Progenitor cell of endocrine pancreas (in vitro differentiated cells): ENCODE measurements at regions not wholly inside any gene's neighbourhood (a gene's known extent, or its start where the extent isn't known, plus 50 kb on each side); places are given as distances from the start of the nearest gene placed in this dataset.
A peak's percentile ranks its signal among the peaks of the same experiment; 100 is the strongest.

ENCODE experiments used
- DNase-seq: peaks from one replicate; pipeline ENCODE4 v3.0.0; 2021; ENCODE audit warnings: low spot score; ENCODE audit not compliant: unreplicated experiment
- H3K27ac Mint-ChIP-seq: 2 replicates; pipeline ENCODE4 v1.8.0; 2021; ENCODE audit warnings: mild to moderate bottlenecking, moderate library complexity, mixed read lengths
- H3K27me3 Mint-ChIP-seq: 2 replicates; pipeline ENCODE4 v1.8.0; 2021; ENCODE audit warnings: mixed read lengths
- H3K36me3 Mint-ChIP-seq: 2 replicates; pipeline ENCODE4 v1.8.0; 2022; ENCODE audit warnings: mixed read lengths; ENCODE audit not compliant: insufficient read depth
- H3K4me1 Mint-ChIP-seq: 2 replicates; pipeline ENCODE4 v1.8.0; 2021; ENCODE audit warnings: low read depth, mixed read lengths
- H3K4me3 Mint-ChIP-seq: 2 replicates; pipeline ENCODE4 v1.8.0; 2021; ENCODE audit warnings: low read depth, mild to moderate bottlenecking, moderate library complexity, mixed read lengths
- H3K9me3 Mint-ChIP-seq: 2 replicates; pipeline ENCODE4 v1.8.0; 2021; ENCODE audit warnings: low read depth, mixed read lengths
- TF ChIP-seq, protein P1 (sequence below): fragments of 200-600 bp; sonication (generic); IDR thresholded peaks from one replicate; pipeline ENCODE4 v1.5.0; 2021; ENCODE audit warnings: antibody characterized with exemption, mild to moderate bottlenecking; ENCODE audit not compliant: unreplicated experiment

DNA sequence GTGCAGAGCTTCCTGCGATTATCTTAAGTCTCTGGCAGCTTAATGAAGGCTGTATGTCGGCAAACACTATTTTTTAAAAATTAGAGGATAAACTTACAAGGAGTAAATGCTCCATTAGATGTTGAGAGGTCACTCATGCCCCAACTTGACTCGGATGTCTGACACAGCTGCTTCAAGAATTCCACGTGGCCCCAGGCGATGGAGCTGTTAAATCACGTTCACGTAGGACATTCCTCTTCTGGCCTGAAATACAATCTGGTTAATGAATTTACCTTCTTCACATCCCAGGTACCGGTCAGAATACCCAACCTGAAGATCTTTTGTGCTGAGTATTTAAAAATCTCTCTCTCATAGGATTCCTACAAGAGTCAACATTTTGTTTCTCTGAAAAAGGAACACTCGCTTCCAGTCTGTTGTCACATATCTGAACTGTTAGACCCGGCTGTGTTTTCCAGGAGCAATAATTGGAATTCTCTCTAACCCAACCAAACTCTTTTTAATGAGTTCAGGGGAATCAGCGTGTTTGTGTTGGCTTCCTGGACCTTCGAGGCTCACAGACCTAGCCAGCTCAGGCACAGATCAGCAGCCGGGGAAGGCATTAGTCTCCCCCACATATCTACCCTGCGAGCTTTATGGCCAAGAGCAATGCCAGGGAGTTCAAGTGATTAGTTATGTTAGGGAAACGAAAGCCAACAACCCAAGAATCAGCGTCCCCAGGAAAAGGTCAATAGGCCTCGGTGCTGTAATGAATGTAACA, 284.9 kb downstream of the FGFR2 start:
- Mint-ChIP-seq H3K9me3 (peaks cover 8% of the 10 kb centered on the region), H3K27me3 (no peaks in the 10 kb centered on the region), H3K36me3 (peaks cover 4% of the 10 kb centered on the region), H3K27ac (peak overlapping the region; percentile 88), H3K4me1 (peaks cover 52% of the 10 kb centered on the region), H3K4me3 (no peak overlapping the region)
- TF ChIP-seq, protein P1, sequence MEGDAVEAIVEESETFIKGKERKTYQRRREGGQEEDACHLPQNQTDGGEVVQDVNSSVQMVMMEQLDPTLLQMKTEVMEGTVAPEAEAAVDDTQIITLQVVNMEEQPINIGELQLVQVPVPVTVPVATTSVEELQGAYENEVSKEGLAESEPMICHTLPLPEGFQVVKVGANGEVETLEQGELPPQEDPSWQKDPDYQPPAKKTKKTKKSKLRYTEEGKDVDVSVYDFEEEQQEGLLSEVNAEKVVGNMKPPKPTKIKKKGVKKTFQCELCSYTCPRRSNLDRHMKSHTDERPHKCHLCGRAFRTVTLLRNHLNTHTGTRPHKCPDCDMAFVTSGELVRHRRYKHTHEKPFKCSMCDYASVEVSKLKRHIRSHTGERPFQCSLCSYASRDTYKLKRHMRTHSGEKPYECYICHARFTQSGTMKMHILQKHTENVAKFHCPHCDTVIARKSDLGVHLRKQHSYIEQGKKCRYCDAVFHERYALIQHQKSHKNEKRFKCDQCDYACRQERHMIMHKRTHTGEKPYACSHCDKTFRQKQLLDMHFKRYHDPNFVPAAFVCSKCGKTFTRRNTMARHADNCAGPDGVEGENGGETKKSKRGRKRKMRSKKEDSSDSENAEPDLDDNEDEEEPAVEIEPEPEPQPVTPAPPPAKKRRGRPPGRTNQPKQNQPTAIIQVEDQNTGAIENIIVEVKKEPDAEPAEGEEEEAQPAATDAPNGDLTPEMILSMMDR, result no peak
- DNase-seq, result no peak

DNA sequence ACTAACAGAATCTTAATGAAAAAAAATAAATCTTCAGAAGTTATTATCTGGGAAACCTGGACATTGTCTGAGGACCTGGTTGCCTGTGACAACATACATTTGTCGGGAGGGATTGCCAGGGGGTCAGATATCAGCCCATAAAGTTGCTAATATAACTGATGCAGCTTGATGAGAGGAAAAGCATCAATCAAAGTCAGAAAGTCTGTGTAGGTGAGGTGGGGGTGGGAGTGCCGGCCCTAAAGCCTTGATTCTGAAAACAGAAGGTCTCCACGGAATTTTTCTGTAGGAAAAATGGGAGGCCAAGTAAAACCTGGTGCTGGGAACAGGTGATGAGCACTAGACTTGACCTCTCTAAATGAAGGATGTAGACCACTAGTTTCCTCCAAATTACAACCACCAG, 281.8 kb downstream of the FGFR2 start:
- TF ChIP-seq, protein P1, result no peak
- H3K9me3 Mint-ChIP-seq, result peaks cover 8% of the 10 kb centered on the region
- no peak overlapping the region for H3K4me3 Mint-ChIP-seq
- H3K27me3 Mint-ChIP-seq, result no peaks in the 10 kb centered on the region
- peaks cover 38% of the 10 kb centered on the region for H3K4me1 Mint-ChIP-seq
- no peak overlapping the region for H3K27ac Mint-ChIP-seq
- DNase-seq, result no peak
- H3K36me3 Mint-ChIP-seq, result peaks cover 4% of the 10 kb centered on the region

DNA sequence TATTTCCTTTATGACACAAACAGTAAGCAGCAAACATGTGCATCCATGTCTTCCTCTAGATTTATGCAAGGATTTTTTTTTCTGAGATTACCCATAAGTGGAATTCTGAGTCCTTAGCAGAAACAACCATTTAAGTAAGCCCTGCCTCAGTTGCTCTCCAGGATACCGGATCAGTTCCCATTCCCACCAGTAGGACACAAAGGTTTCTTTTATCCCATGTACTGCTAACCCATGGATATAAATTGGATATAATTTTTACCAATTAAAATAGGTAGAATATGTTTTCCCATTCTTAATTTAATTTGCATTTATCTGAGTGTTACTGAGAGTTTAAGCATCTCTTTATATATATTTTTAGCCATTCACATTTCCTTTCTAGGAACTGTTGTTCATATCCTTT, 280.9 kb downstream of the FGFR2 start:
- no peak for DNase-seq
- peaks cover 4% of the 10 kb centered on the region for H3K36me3 Mint-ChIP-seq
- peaks cover 28% of the 10 kb centered on the region for H3K4me1 Mint-ChIP-seq
- TF ChIP-seq, protein P1, result no peak
- H3K27ac Mint-ChIP-seq, result no peak overlapping the region
- no peaks in the 10 kb centered on the region for H3K27me3 Mint-ChIP-seq
- peaks cover 8% of the 10 kb centered on the region for H3K9me3 Mint-ChIP-seq
- H3K4me3 Mint-ChIP-seq, result no peak overlapping the region

DNA sequence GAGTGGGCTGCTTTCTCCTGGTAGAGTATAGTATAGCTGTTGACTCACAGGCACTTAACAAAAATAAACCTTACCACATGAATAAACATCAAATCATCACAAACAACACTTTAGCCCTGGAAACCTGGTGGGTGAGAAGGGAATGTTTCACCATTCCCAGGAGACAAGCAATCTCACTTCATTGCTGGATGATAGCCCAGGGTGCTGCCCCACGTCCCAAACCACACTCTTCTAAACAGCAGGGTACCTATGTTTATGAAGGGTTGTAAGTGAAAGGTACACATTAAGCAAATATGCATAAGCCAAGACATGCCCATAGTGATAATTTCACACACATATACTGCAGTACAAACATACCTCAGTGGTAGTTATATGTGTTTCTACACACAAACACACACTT, 276.2 kb downstream of the FGFR2 start:
- TF ChIP-seq, protein P1, result no peak
- no peak overlapping the region for H3K27ac Mint-ChIP-seq

DNA sequence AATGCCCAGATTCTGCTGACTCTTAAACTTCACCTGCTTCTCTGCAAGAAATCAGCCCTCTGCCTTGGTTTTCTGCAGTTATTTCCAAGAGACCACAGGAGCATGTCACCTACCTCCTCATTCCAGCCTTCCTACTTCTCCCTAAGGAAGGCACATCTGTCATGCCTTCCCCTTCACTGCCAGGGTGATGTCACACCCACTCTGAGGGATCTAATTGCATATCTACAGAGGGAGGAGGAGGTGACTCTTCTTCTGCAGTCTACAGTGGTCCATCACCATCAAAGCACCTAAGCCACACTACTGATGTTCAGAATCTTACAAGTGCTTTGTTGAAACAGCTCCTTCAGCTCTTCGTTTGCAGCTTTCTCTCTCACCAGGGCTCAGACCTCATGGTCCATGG, 275.5 kb downstream of the FGFR2 start:
- peaks cover 2% of the 10 kb centered on the region for H3K36me3 Mint-ChIP-seq
- TF ChIP-seq, protein P1, result no peak
- no peaks in the 10 kb centered on the region for H3K27me3 Mint-ChIP-seq
- peaks cover 21% of the 10 kb centered on the region for H3K4me1 Mint-ChIP-seq
- H3K9me3 Mint-ChIP-seq, result peaks cover 5% of the 10 kb centered on the region
- no peak overlapping the region for H3K4me3 Mint-ChIP-seq
- DNase-seq, result no peak
- H3K27ac Mint-ChIP-seq, result peak overlapping the region; percentile 63

More for the DNA sequence above, 276.2 kb downstream of the FGFR2 start:
- Mint-ChIP-seq H3K36me3 (peaks cover 4% of the 10 kb centered on the region), H3K27me3 (no peaks in the 10 kb centered on the region), H3K4me1 (peaks cover 25% of the 10 kb centered on the region), H3K9me3 (peaks cover 8% of the 10 kb centered on the region), H3K4me3 (no peak overlapping the region)
- no peak for DNase-seq
